Thoracic aorta (tissue), 2 donors: ENCODE measurements at regions not wholly inside any gene's neighbourhood (a gene's known extent, or its start where the extent isn't known, plus 50 kb on each side); places are given as distances from the start of the nearest gene placed in this dataset.

Experiments used
- ATAC-seq: fragments of 150-250 bp; one replicate; pipeline ENCODE4 v1.8.0; 2017; ENCODE audit warnings: low read depth; ENCODE audit not compliant: insufficient number of reproducible peaks, low FRiP score
- DNase-seq: peaks from one replicate; pipeline ENCODE4 v3.0.0-alpha.2; 2020; ENCODE audit warnings: low spot score
- H3K27ac ChIP-seq, 2 donors: fragments of 200-600 bp; sonication (generic); 1 replicate in 1 of 2; 2 replicates in 1 of 2; pipeline ENCODE4 v1.5.1; 2016; ENCODE audit warnings: mild to moderate bottlenecking in 2 of 2, moderate library complexity in 2 of 2
- H3K27me3 ChIP-seq: fragments of 200-600 bp; sonication (generic); replicated peaks from 2 replicates; pipeline ENCODE4 v1.6.0; 2016; ENCODE audit warnings: mild to moderate bottlenecking; ENCODE audit not compliant: insufficient read depth
- H3K36me3 ChIP-seq: fragments of 200-600 bp; sonication (generic); one replicate; pipeline ENCODE4 v1.5.1; 2016
- H3K4me1 ChIP-seq, 2 donors: fragments of 200-600 bp; sonication (generic); 1 replicate in 1 of 2; 2 replicates in 1 of 2; pipeline versions ENCODE4 v1.5.1 to v1.6.0; 2016; ENCODE audit warnings: low read depth in 2 of 2, mild to moderate bottlenecking in 1 of 2; ENCODE audit not compliant: control insufficient read depth in 1 of 2
- H3K4me3 ChIP-seq: fragments of 200-600 bp; sonication (generic); 2 replicates; pipeline ENCODE4 v1.5.1; 2016; ENCODE audit warnings: mild to moderate bottlenecking
- H3K9me3 ChIP-seq: fragments of 200-600 bp; sonication (generic); 2 replicates; pipeline ENCODE4 v1.5.1; 2016
- CTCF ChIP-seq: fragments of 200-600 bp; sonication (generic); IDR thresholded peaks from one replicate; pipeline ENCODE4 v1.5.1; 2019; ENCODE audit warnings: antibody characterized with exemption

GRCh38 chr10:23725548-23725947 is 286.7 kb downstream of the OTUD1 start:
- ATAC-seq (no peak), DNase-seq (no peak)
- Histone ChIP-seq H3K27ac (no peak overlapping the region), H3K4me1 (no peaks in the 10 kb centered on the region), H3K4me3 (no peak overlapping the region), H3K36me3 (no peaks in the 10 kb centered on the region), H3K9me3 (peaks cover 3% of the 10 kb centered on the region), H3K27me3 (no peaks in the 10 kb centered on the region)
- TF ChIP-seq CTCF, result no peak

GRCh38 chr10:23742368-23742767 is 303.5 kb downstream of the OTUD1 start:
- H3K4me1 ChIP-seq, result no peaks in the 10 kb centered on the region
- no peak overlapping the region for H3K4me3 ChIP-seq
- no peaks in the 10 kb centered on the region for H3K9me3 ChIP-seq
- no peak for TF ChIP-seq CTCF
- ATAC-seq (no peak), DNase-seq (no peak)
- H3K27ac ChIP-seq, result no peak overlapping the region
- no peaks in the 10 kb centered on the region for H3K27me3 ChIP-seq
- H3K36me3 ChIP-seq, result no peaks in the 10 kb centered on the region

GRCh38 chr10:23742807-23743206 is 303.9 kb downstream of the OTUD1 start:
- no peaks in the 10 kb centered on the region for H3K9me3 ChIP-seq
- H3K36me3 ChIP-seq, result no peaks in the 10 kb centered on the region
- no peak for TF ChIP-seq CTCF
- H3K4me3 ChIP-seq, result no peak overlapping the region
- no peak for ATAC-seq
- no peaks in the 10 kb centered on the region for H3K27me3 ChIP-seq
- no peak for DNase-seq
- no peak overlapping the region for H3K27ac ChIP-seq
- H3K4me1 ChIP-seq, result no peaks in the 10 kb centered on the region

- ATAC-seq, result no peak
- Histone ChIP-seq H3K27me3 (no peaks in the 10 kb centered on the region), H3K27ac (no peak overlapping the region), H3K4me1 (no peaks in the 10 kb centered on the region), H3K9me3 (no peaks in the 10 kb centered on the region), H3K36me3 (no peaks in the 10 kb centered on the region), H3K4me3 (no peak overlapping the region)
- no peak for TF ChIP-seq CTCF
- DNase-seq, result no peak
These were observed 315.3 kb downstream of the OTUD1 start for GRCh38 chr10:23754179-23754578.

- Histone ChIP-seq H3K36me3 (no peaks in the 10 kb centered on the region), H3K27me3 (no peaks in the 10 kb centered on the region), H3K4me3 (no peak overlapping the region), H3K4me1 (no peaks in the 10 kb centered on the region), H3K9me3 (no peaks in the 10 kb centered on the region), H3K27ac (no peak overlapping the region)
- no peak for ATAC-seq
- no peak for DNase-seq
- no peak for TF ChIP-seq CTCF
These were observed 316.1 kb downstream of the OTUD1 start for GRCh38 chr10:23754941-23755340.
